HCT116 (cell line): ENCODE measurements at regions not wholly inside any gene's neighbourhood (a gene's known extent, or its start where the extent isn't known, plus 50 kb on each side); places are given as distances from the start of the nearest gene placed in this dataset.
"Not testable (repeated sequence)": the region's sequence is repeated elsewhere in the genome, so short reads cannot be mapped to it uniquely, and the experiment has no call there.

Experiments used
- CTCF ChIP-seq, 3 experiments: fragments of 200-600 bp in 1 of 3; sonication (generic) in 1 of 3; IDR thresholded peaks in 2 of 3; conservative IDR thresholded peaks in 1 of 3; 2 replicates each; pipeline ENCODE4 v1.5.1; 2012 to 2017; ENCODE audit warnings: low read depth in 2 of 3, low read length in 2 of 3, antibody characterized with exemption in 1 of 3, borderline replicate concordance in 1 of 3, control low read depth in 1 of 3, mild to moderate bottlenecking in 1 of 3, mixed read lengths in 1 of 3, mixed run types in 1 of 3, moderate library complexity in 1 of 3; ENCODE audit not compliant: insufficient read depth in 1 of 3
- FOSL1 ChIP-seq: IDR thresholded peaks from 2 replicates; pipeline ENCODE4 v1.6.1; 2012; ENCODE audit warnings: low read depth
- SP1 ChIP-seq: IDR thresholded peaks from 2 replicates; pipeline ENCODE4 v1.6.1; 2012; ENCODE audit warnings: low read depth
- TCF7L2 ChIP-seq: IDR thresholded peaks from 2 replicates; pipeline ENCODE4 v1.7.0; 2011; ENCODE audit warnings: borderline replicate concordance, inconsistent platforms; ENCODE audit not compliant: insufficient read depth, insufficient read length; ENCODE audit errors: extremely low read depth

GRCh38 chr6:1478163-1478826, 88.9 kb downstream of the FOXF2 start:
- TF ChIP-seq SP1; FOSL1; CTCF (IDR thresholded peaks at IDR 0.05 in 2 of 3, conservative IDR thresholded peaks at IDR 0.05 in 1 of 3; ENCODE audit: borderline replicate concordance in 1 of 3, insufficient read depth in 1 of 3, low read depth in 2 of 3, low read length in 2 of 3); TCF7L2: not testable (repeated sequence)
